Spleen (tissue), 11 donors: ENCODE measurements at regions not wholly inside any gene's neighbourhood (a gene's known extent, or its start where the extent isn't known, plus 50 kb on each side); places are given as distances from the start of the nearest gene placed in this dataset.
A peak's percentile ranks its signal among the peaks of the same experiment; 100 is the strongest.

ENCODE experiments used
- DNase-seq: peaks from one replicate; pipeline ENCODE4 v3.0.0-alpha.2; 2020
- H3K27ac ChIP-seq, 8 donors: fragments of 200-600 bp; sonication (generic) in 7 of 8; 1 replicate in 4 of 8; 2 replicates in 4 of 8; pipeline versions ENCODE4 v1.5.0 to v1.8.0; 2016 to 2021; ENCODE audit warnings: inconsistent platforms in 4 of 8, mild to moderate bottlenecking in 4 of 8, moderate library complexity in 1 of 8
- H3K27me3 ChIP-seq, 7 donors: fragments of 200-600 bp; sonication (generic) in 6 of 7; replicated peaks in 1 of 7; 1 replicate in 4 of 7; 2 replicates in 3 of 7; pipeline versions ENCODE4 v1.5.0 to v1.8.0; 2016 to 2021; ENCODE audit warnings: inconsistent platforms in 3 of 7, mild to moderate bottlenecking in 1 of 7
- H3K36me3 ChIP-seq, 6 donors: fragments of 200-600 bp; sonication (generic) in 5 of 6; 1 replicate in 4 of 6; 2 replicates in 2 of 6; pipeline versions ENCODE4 v1.5.0 to v1.8.0; 2016 to 2021; ENCODE audit warnings: inconsistent platforms in 2 of 6
- H3K4me1 ChIP-seq, 6 donors: fragments of 200-600 bp; sonication (generic) in 5 of 6; 1 replicate in 3 of 6; 2 replicates in 3 of 6; pipeline versions ENCODE4 v1.5.0 to v1.8.0; 2016 to 2021; ENCODE audit warnings: inconsistent platforms in 3 of 6
- H3K4me3 ChIP-seq, 8 donors: fragments of 200-600 bp; sonication (generic) in 7 of 8; 1 replicate in 4 of 8; 2 replicates in 4 of 8; pipeline versions ENCODE4 v1.5.0 to v1.8.0; 2016 to 2021; ENCODE audit warnings: inconsistent platforms in 4 of 8, mild to moderate bottlenecking in 4 of 8, moderate library complexity in 2 of 8
- H3K9me3 ChIP-seq, 8 donors: fragments of 200-600 bp; sonication (generic) in 7 of 8; 1 replicate in 4 of 8; 2 replicates in 4 of 8; pipeline versions ENCODE4 v1.5.0 to v1.8.0; 2016 to 2021; ENCODE audit warnings: inconsistent platforms in 4 of 8
- POLR2A ChIP-seq, 3 donors: fragments of 450-650 bp; IDR thresholded peaks; one replicate each; pipeline ENCODE4 v1.5.1; 2017; ENCODE audit warnings: antibody characterized with exemption in 3 of 3, mild to moderate bottlenecking in 1 of 3
- POLR2AphosphoS5 ChIP-seq, 3 donors: sonication (generic); formaldehyde crosslinking; IDR thresholded peaks; one replicate each; pipeline ENCODE4 v1.5.1; 2017; ENCODE audit warnings: antibody characterized with exemption in 3 of 3
- WGBS, 5 donors: extraction: QIAGEN DNeasy Blood & Tissue Kit in 3 of 5; methylation state at CpG; one replicate each; pipeline versions ENCODE4 v1.1.5 to v1.1.7; 2013 to 2018; 5-methylcytosine and 5-hydroxymethylcytosine counted together
- intact Hi-C: fragments of 100-400 bp; cut with DNase I; formaldehyde crosslinking; loops from one replicate; pipeline ENCODE4 v1.15.0; 2023; ENCODE audit warnings: low total_unique reads
- TF ChIP-seq, protein P1 (sequence below), 11 experiments: fragments of 200-600 bp in 7 of 11; fragments of 450-650 bp in 4 of 11; sonication (generic) in 4 of 11; IDR thresholded peaks in 8 of 11; conservative IDR thresholded peaks in 3 of 11; 1 replicate in 7 of 11; 2 replicates in 4 of 11; pipeline versions ENCODE4 v1.4.0 to v1.8.0; 2016 to 2021; ENCODE audit warnings: antibody characterized with exemption in 11 of 11, inconsistent platforms in 4 of 11, mild to moderate bottlenecking in 1 of 11
- donor health status: healthy with polysubstance abuse.
- donor health status: DM: no; HTN: no; CAD: no; lungs with moderate emphysema.
- donor health status: DM: no; HTN: no; CAD: no.
- donor health status: Bipolar disorder and iron deficiency.
- donor health status: healthy.
- donor health status: DM: no; HTN: no; CAD: no.
- donor health status: DM: yes; HTN: yes; CAD: no.

DNA sequence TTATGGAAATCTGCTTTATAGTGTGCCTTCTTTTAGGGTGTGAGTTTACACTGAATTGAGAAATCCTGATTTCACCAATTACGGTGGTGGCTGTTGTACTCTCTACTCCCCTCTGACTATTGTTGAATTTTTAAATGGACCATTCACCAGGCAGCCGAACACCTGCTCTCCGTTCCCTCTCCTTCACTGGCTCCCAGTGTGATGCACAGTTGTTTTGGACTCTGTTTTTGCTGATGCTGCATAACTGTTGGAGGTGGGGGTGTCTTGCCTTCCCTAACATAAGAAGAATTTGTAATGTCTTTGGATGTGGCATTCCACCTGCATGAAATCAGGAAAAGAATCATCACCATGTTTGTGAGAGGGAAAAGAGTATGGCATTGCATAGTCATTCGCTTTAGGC lies 341.2 kb downstream of the SNAPC1 start:
- H3K27ac ChIP-seq: no peak overlapping the region
- intact Hi-C loops: no loop called here
- no peaks in the 10 kb centered on the region for H3K9me3 ChIP-seq
- no peak for DNase-seq
- whole genome bisulfite sequencing, 5 donors: 79 to 93% (median 87%) methylated on average over 4 of the region's 4 CpGs
- no peaks in the 10 kb centered on the region for H3K27me3 ChIP-seq
- peaks cover 0 to 4% (median 0%) of the 10 kb centered on the region in 6 donors for H3K4me1 ChIP-seq
- no peak overlapping the region for H3K4me3 ChIP-seq
- H3K36me3 ChIP-seq: no peaks in the 10 kb centered on the region
- TF ChIP-seq POLR2A (IDR thresholded peaks at IDR 0.05): no peak
- TF ChIP-seq, protein P1, sequence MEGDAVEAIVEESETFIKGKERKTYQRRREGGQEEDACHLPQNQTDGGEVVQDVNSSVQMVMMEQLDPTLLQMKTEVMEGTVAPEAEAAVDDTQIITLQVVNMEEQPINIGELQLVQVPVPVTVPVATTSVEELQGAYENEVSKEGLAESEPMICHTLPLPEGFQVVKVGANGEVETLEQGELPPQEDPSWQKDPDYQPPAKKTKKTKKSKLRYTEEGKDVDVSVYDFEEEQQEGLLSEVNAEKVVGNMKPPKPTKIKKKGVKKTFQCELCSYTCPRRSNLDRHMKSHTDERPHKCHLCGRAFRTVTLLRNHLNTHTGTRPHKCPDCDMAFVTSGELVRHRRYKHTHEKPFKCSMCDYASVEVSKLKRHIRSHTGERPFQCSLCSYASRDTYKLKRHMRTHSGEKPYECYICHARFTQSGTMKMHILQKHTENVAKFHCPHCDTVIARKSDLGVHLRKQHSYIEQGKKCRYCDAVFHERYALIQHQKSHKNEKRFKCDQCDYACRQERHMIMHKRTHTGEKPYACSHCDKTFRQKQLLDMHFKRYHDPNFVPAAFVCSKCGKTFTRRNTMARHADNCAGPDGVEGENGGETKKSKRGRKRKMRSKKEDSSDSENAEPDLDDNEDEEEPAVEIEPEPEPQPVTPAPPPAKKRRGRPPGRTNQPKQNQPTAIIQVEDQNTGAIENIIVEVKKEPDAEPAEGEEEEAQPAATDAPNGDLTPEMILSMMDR (IDR thresholded peaks at IDR 0.05 in 8 of 11, conservative IDR thresholded peaks at IDR 0.05 in 3 of 11): no peak
- TF ChIP-seq POLR2AphosphoS5 (IDR thresholded peaks at IDR 0.05): no peak

DNA sequence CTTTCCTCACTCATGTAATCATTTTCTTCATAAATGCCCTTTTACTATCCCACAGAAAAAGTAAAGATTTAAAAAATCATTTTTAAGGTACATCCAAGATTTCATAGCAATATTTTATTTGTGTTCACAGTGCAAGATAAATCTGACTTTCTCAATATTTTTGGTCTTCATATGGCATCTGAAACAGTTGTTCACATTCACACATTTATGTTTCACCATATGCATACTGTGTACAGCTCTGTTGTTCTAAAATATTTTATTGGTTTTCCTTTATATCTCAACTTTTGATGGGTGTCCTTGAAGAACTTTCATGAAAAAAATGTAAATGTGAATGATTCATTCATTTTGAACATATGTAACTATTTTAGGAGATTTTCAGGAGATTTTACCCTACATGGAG lies 348.7 kb downstream of the SNAPC1 start:
- Histone ChIP-seq H3K36me3 (no peaks in the 10 kb centered on the region), H3K27ac (no peak overlapping the region), H3K9me3 (no peaks in the 10 kb centered on the region), H3K4me1 (peaks cover 0 to 9% (median 0%) of the 10 kb centered on the region in 6 donors), H3K27me3 (peaks cover 0 to 11% (median 0%) of the 10 kb centered on the region in 7 donors), H3K4me3 (no peak overlapping the region)
- intact Hi-C loops: loop anchor here (10.0 kb wide), 1 partner anchor 646 kb away; no protein-coding TSS in a partner anchor
- TF ChIP-seq POLR2AphosphoS5 (IDR thresholded peaks at IDR 0.05): no peak
- TF ChIP-seq POLR2A (IDR thresholded peaks at IDR 0.05): no peak
- TF ChIP-seq, protein P1 (IDR thresholded peaks at IDR 0.05 in 8 of 11, conservative IDR thresholded peaks at IDR 0.05 in 3 of 11): no peak
- no peak for DNase-seq

DNA sequence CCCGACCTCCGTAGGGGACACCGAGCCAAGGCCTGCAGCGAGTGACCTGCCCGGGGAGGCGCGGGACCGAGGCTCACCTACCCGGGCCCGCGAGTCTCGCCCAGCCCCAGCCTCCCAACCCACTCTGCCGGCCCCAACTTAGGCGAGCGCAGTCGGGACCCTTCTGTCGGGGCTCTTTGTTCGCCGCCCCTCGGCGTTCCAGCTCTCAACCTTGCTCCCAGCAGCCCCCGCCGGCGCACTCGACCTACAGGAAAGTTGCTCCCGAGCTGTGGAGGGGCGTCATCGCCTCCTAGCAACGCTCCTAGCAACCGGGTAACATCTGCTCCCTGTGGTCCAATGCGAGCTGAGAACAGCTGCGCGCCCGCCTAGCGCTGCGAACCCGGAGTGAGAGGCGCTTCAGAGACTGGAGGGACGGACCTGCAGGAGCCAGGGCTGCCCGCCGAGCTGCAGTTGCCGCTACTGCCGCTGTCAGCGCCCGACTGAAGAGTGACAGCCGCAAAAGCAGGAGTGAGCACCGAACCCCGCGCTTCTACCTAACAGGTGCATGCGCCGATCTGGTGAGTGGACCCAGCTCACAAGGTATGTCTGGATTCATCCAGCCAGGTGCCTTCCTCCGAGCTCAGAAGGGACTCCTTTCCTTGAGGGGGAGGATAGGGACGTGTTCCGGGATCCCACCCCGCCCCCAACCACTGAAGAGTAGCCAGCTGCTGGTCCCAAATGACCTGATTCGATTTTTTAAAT lies 355.0 kb downstream of the SNAPC1 start:
- peak; percentile 94 for DNase-seq
- intact Hi-C loops: loop anchor here (10.0 kb wide), 1 partner anchor 652 kb away; no protein-coding TSS in a partner anchor
- Histone ChIP-seq H3K27ac (no peak overlapping the region), H3K27me3 (peaks cover 0 to 57% (median 37%) of the 10 kb centered on the region in 7 donors), H3K36me3 (no peaks in the 10 kb centered on the region), H3K9me3 (no peaks in the 10 kb centered on the region), H3K4me3 (peak overlapping the region; percentile 8 to 66 (median 36)), H3K4me1 (peaks cover 4 to 39% (median 15%) of the 10 kb centered on the region in 6 donors)
- WGBS, 5 donors: 1 to 4% (median 2%) methylated on average over 27 to 56 of the region's 56 CpGs
- no peak for TF ChIP-seq POLR2A (IDR thresholded peaks at IDR 0.05)
- TF ChIP-seq, protein P1 (IDR thresholded peaks at IDR 0.05 in 8 of 11, conservative IDR thresholded peaks at IDR 0.05 in 3 of 11): peak; percentile 38 to 76 (median 65)
- TF ChIP-seq POLR2AphosphoS5 (IDR thresholded peaks at IDR 0.05): peak in 2 of 3 donors; percentile 54 to 70

DNA sequence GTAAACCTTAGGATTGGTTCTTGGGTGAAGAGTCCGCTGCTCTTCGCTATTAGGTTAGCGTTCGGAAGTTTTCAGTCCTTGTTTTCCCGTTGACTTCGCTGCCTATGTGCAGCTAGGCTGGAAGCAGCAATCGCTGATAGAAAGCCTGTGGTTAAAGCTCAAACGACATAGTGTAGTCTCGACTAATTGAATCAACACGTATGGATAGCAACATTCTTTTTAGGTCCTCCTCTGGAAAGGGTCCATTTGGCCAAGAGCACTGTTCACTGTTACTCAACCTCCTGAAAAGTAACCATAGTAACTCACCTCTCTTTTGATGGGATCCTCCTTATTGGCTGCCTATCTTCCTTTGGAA lies 355.5 kb downstream of the SNAPC1 start:
- WGBS, 5 donors: 7 to 12% (median 7%) methylated on average over 10 of the region's 10 CpGs
- no peaks in the 10 kb centered on the region for H3K36me3 ChIP-seq
- TF ChIP-seq POLR2AphosphoS5 (IDR thresholded peaks at IDR 0.05): no peak
- no peak for TF ChIP-seq POLR2A (IDR thresholded peaks at IDR 0.05)
- TF ChIP-seq, protein P1 (IDR thresholded peaks at IDR 0.05 in 8 of 11, conservative IDR thresholded peaks at IDR 0.05 in 3 of 11): no peak
- intact Hi-C loops: loop anchor here (10.0 kb wide), 1 partner anchor 653 kb away; no protein-coding TSS in a partner anchor
- no peaks in the 10 kb centered on the region for H3K9me3 ChIP-seq
- no peak for DNase-seq
- peak overlapping the region; percentile 8 to 66 (median 36) for H3K4me3 ChIP-seq
- H3K27ac ChIP-seq: no peak overlapping the region
- peaks cover 0 to 57% (median 37%) of the 10 kb centered on the region in 7 donors for H3K27me3 ChIP-seq
- peaks cover 4 to 39% (median 15%) of the 10 kb centered on the region in 6 donors for H3K4me1 ChIP-seq
